Stimulated activated memory B cell treated with anti-CD40 and anti-IgM and Interleukin-4, amounts not matched to agents 10 μg/mL and 1 μg/mL and 100 μg/mL, for 72 hours (primary cell): ENCODE measurements at regions not wholly inside any gene's neighbourhood (a gene's known extent, or its start where the extent isn't known, plus 50 kb on each side); places are given as distances from the start of the nearest gene placed in this dataset.

Experiments
- ATAC-seq: fragments of 150-1000 bp; cut with Tn5 transposase; 2 replicates; pipeline ENCODE4 v1.10.0; 2021
- H3K27ac Mint-ChIP-seq: one replicate; pipeline ENCODE4 v1.8.0; 2022; ENCODE audit warnings: mild to moderate bottlenecking, mixed read lengths
- H3K27me3 Mint-ChIP-seq: one replicate; pipeline ENCODE4 v1.8.0; 2022; ENCODE audit warnings: mixed read lengths
- H3K36me3 Mint-ChIP-seq: one replicate; pipeline ENCODE4 v1.8.0; 2022; ENCODE audit warnings: mixed read lengths
- H3K4me1 Mint-ChIP-seq: one replicate; pipeline ENCODE4 v1.8.0; 2022; ENCODE audit warnings: mixed read lengths
- H3K4me3 Mint-ChIP-seq: one replicate; pipeline ENCODE4 v1.8.0; 2022; ENCODE audit warnings: mild to moderate bottlenecking, moderate library complexity, mixed read lengths
- H3K9me3 Mint-ChIP-seq: one replicate; pipeline ENCODE4 v1.8.0; 2022; ENCODE audit warnings: mixed read lengths

DNA sequence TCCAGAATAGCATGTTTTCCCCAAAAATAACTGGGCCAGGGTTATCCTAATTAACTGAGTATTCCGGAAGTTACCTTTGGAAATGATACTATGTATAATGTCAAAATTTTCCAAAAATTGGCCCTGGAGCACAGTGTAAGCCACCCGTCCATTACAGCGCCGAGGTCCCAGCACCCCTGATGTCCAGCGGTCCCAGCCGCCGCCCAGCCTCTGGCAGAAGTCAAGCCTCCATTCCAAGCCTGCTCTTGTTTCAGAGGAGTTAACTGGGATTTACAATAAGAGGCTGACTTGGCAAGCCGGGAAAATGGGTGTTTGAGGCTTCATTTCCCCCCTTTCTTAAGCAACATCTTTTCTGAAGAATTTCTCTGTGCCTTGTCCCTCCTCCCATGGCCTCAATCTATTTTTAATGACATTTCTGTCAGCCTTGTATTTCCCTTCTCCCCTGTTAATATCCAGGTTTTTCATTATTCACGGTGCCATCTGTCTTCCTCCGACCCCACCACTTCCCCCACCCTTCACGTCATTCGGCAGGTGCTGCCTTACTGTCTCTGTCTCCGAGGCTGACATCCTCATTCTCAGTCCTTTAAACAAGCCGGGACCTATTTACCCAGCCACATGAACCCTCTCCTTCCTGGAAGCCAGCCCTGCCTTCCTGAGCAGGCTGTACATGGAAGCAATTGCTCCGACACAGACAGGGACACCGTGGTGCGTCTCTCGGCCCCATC is 490.9 kb downstream of the NPHP4 start:
- ATAC-seq: no peak
- Mint-ChIP-seq H3K9me3 (peaks cover 3% of the 10 kb centered on the region), H3K36me3 (no peaks in the 10 kb centered on the region), H3K4me3 (no peak overlapping the region), H3K4me1 (no peaks in the 10 kb centered on the region), H3K27ac (no peak overlapping the region), H3K27me3 (no peaks in the 10 kb centered on the region)

- Mint-ChIP-seq H3K4me3 (no peak overlapping the region), H3K9me3 (peaks cover 3% of the 10 kb centered on the region), H3K27me3 (peaks cover 5% of the 10 kb centered on the region), H3K4me1 (no peaks in the 10 kb centered on the region), H3K36me3 (no peaks in the 10 kb centered on the region), H3K27ac (no peak overlapping the region)
- ATAC-seq: no peak
Measured at GRCh38 chr1:5500541-5500940, 491.7 kb downstream of the NPHP4 start.

- Mint-ChIP-seq H3K36me3 (no peaks in the 10 kb centered on the region), H3K4me1 (no peaks in the 10 kb centered on the region), H3K4me3 (no peak overlapping the region), H3K27ac (no peak overlapping the region), H3K27me3 (peaks cover 17% of the 10 kb centered on the region), H3K9me3 (peaks cover 3% of the 10 kb centered on the region)
- no peak for ATAC-seq
Measured at GRCh38 chr1:5497503-5497902, 494.7 kb downstream of the NPHP4 start.

DNA sequence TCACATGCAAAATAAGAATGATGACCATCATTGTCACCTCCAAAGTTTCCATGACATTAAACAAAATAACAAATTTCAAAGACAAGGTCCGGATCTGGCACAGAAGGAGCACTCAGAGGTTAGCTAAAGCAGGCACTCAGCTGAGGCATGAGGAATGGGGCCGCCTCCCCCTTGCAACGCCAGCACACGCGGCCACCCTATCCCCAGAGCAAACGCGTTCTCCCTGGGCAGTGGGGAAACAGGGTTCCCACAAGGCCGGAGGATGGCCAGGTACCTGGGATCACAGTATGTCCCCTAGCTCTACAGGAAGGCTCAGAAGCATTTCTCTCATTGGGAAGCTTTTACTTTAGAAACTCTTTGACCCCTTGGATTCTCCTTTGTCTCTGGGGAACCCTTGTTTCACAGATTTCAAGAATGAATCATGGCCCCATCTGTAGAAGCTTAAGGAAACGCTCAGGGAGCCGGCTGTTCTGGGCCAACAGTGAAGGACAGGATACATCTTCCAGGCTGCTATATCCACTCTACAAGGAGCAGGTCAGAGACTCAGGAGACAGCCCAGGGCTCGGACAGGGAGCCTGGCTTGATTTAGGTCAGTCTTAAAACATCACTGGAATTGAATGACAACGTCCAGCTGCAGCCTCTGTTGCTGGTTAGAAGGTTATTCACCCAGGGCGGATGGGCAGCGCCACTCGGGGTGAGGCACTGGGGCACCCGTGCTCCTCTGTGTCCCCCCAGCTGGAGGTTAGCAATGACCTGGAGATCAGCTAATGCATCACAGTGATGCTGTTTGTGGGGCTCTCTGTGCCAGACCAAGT is 496.4 kb downstream of the NPHP4 start:
- no peak overlapping the region for H3K27ac Mint-ChIP-seq
- ATAC-seq: no peak
- no peaks in the 10 kb centered on the region for H3K4me1 Mint-ChIP-seq
- H3K36me3 Mint-ChIP-seq: no peaks in the 10 kb centered on the region
- peaks cover 2% of the 10 kb centered on the region for H3K9me3 Mint-ChIP-seq
- peaks cover 17% of the 10 kb centered on the region for H3K27me3 Mint-ChIP-seq
- H3K4me3 Mint-ChIP-seq: no peak overlapping the region

GRCh38 chr1:5494518-5494917 is 497.7 kb downstream of the NPHP4 start:
- peaks cover 17% of the 10 kb centered on the region for H3K27me3 Mint-ChIP-seq
- H3K36me3 Mint-ChIP-seq: no peaks in the 10 kb centered on the region
- ATAC-seq: no peak
- no peaks in the 10 kb centered on the region for H3K9me3 Mint-ChIP-seq
- no peaks in the 10 kb centered on the region for H3K4me1 Mint-ChIP-seq
- no peak overlapping the region for H3K27ac Mint-ChIP-seq
- H3K4me3 Mint-ChIP-seq: no peak overlapping the region

- no peak overlapping the region for H3K4me3 Mint-ChIP-seq
- ATAC-seq: no peak
- no peaks in the 10 kb centered on the region for H3K4me1 Mint-ChIP-seq
- H3K27ac Mint-ChIP-seq: no peak overlapping the region
- peaks cover 17% of the 10 kb centered on the region for H3K27me3 Mint-ChIP-seq
- no peaks in the 10 kb centered on the region for H3K9me3 Mint-ChIP-seq
- H3K36me3 Mint-ChIP-seq: no peaks in the 10 kb centered on the region
Measured at GRCh38 chr1:5493851-5494311, 498.3 kb downstream of the NPHP4 start.

DNA sequence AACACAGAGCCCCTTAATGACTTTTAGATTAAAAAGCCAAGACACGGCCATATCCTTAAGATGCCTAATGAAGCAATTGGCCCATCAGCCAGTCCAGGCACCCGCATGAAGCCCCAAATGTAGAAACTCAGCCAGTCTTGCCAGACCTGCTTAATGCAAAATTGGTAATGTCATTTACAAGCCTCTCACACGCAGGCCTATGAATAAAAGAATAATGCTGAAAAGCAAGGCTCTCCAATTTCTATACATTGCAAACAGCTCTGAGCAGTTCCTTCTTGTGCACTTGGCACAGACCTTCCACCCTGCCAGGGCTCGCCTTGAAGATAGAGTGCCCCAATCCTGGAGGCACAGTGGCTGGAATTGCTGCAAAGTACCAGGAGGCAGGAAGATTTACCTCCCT is 498.9 kb downstream of the NPHP4 start:
- no peak for ATAC-seq
- Mint-ChIP-seq H3K27me3 (peaks cover 17% of the 10 kb centered on the region), H3K36me3 (no peaks in the 10 kb centered on the region), H3K9me3 (no peaks in the 10 kb centered on the region), H3K27ac (no peak overlapping the region), H3K4me3 (no peak overlapping the region), H3K4me1 (no peaks in the 10 kb centered on the region)

- Mint-ChIP-seq H3K27me3 (peaks cover 17% of the 10 kb centered on the region), H3K27ac (no peak overlapping the region), H3K4me1 (no peaks in the 10 kb centered on the region), H3K9me3 (no peaks in the 10 kb centered on the region), H3K4me3 (no peak overlapping the region), H3K36me3 (no peaks in the 10 kb centered on the region)
- ATAC-seq: no peak
Measured at GRCh38 chr1:5492846-5493245, 499.4 kb downstream of the NPHP4 start.

- Mint-ChIP-seq H3K4me1 (no peaks in the 10 kb centered on the region), H3K4me3 (no peak overlapping the region), H3K27ac (no peak overlapping the region), H3K9me3 (no peaks in the 10 kb centered on the region), H3K36me3 (no peaks in the 10 kb centered on the region), H3K27me3 (peaks cover 17% of the 10 kb centered on the region)
- no peak for ATAC-seq
Measured at GRCh38 chr1:5491207-5491904, 500.9 kb downstream of the NPHP4 start.

GRCh38 chr1:5490635-5491034 is 501.6 kb downstream of the NPHP4 start:
- no peak overlapping the region for H3K27ac Mint-ChIP-seq
- no peaks in the 10 kb centered on the region for H3K4me1 Mint-ChIP-seq
- no peaks in the 10 kb centered on the region for H3K36me3 Mint-ChIP-seq
- H3K9me3 Mint-ChIP-seq: no peaks in the 10 kb centered on the region
- no peak for ATAC-seq
- peaks cover 12% of the 10 kb centered on the region for H3K27me3 Mint-ChIP-seq
- H3K4me3 Mint-ChIP-seq: no peak overlapping the region

DNA sequence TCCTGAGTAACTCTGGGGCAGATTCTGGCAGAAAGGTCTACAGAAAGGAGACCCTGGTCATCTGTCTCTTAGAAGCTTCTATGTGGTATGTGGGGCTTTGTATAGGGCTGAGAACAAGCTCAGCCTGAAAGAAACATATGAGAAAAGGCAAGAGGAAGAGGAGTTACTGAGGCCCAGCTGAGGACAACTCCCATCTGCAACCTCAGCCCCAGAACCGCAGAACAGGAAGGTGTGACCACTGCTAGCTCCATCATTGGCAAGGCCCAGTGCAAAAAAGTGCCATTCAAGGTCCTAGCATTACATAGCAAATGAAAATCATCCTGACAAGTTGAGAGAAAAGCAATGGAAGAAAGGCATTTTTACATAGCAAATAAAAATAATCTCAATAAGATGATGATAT is 503.8 kb downstream of the NPHP4 start:
- Mint-ChIP-seq H3K9me3 (no peaks in the 10 kb centered on the region), H3K27me3 (peaks cover 1% of the 10 kb centered on the region), H3K4me1 (no peaks in the 10 kb centered on the region), H3K27ac (no peak overlapping the region), H3K36me3 (no peaks in the 10 kb centered on the region), H3K4me3 (no peak overlapping the region)
- no peak for ATAC-seq

GRCh38 chr1:5485968-5486696 is 506.1 kb downstream of the NPHP4 start:
- H3K9me3 Mint-ChIP-seq: peaks cover 3% of the 10 kb centered on the region
- H3K4me1 Mint-ChIP-seq: no peaks in the 10 kb centered on the region
- no peaks in the 10 kb centered on the region for H3K36me3 Mint-ChIP-seq
- no peak for ATAC-seq
- H3K27me3 Mint-ChIP-seq: no peaks in the 10 kb centered on the region
- H3K4me3 Mint-ChIP-seq: no peak overlapping the region
- H3K27ac Mint-ChIP-seq: no peak overlapping the region

- Mint-ChIP-seq H3K36me3 (no peaks in the 10 kb centered on the region), H3K27me3 (no peaks in the 10 kb centered on the region), H3K27ac (no peak overlapping the region), H3K4me3 (no peak overlapping the region), H3K9me3 (peaks cover 3% of the 10 kb centered on the region), H3K4me1 (no peaks in the 10 kb centered on the region)
- no peak for ATAC-seq
Measured at GRCh38 chr1:5485436-5485835, 506.8 kb downstream of the NPHP4 start.

DNA sequence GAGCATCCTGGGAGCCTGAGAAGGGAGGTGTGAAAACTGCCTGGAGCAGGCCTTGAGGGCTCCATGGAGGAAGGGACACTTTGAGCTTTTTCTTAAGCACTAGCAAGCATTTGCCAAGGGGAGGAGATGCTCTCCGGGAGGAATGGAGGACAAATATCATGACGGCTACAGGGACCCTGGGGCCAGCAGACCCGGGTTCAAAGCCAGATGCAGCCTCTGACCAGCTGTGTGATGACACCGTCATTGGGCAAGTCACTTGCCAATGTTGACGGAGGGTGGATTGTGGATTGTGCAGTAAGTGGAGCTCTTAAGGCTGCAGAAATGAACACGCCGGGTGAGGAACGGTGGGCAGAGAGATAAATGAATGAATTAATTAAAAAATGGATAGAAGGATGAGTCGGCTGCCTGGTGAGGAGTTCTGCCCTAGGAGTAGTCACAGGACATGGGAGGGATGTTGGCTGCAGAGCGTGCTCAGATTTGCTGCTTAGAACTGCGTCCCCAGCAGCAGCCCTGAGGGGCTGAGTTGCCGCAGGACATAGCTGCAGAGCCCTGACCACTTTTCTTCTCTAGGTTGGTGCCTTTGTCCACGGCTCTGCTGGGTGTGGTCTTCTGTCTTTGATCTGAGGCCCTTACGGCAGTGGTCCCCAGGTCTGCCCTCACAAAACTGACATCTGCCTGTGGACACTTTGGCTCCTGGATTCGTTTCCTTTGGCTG is 507.6 kb downstream of the NPHP4 start:
- Mint-ChIP-seq H3K27ac (no peak overlapping the region), H3K4me3 (no peak overlapping the region), H3K4me1 (no peaks in the 10 kb centered on the region), H3K9me3 (peaks cover 3% of the 10 kb centered on the region), H3K27me3 (no peaks in the 10 kb centered on the region), H3K36me3 (no peaks in the 10 kb centered on the region)
- ATAC-seq: no peak
